ENCODE measurements at regions not wholly inside any gene's neighbourhood (a gene's known extent, or its start where the extent isn't known, plus 50 kb on each side); places are given as distances from the start of the nearest gene placed in this dataset.

DNA sequence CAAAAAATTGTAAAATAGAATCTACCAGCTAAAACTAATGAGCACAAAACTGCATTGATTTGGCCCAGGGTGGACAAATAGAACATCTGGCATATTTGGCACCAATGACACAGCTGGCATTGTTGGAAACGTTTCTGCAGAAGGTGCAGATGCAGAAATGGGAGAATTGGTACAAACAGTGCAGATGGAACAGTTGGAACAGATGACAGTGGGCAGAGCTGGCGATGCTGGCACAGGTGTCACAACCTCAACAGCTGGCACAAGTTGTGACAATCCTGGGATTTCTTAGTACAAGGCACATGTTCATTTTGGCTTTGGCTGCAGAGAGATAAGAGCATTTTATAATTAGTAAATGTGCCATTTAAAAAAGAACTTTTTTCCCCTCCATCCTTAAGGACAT lies 91.1 kb upstream of the ZBTB18 start:
- Histone ChIP-seq H2BK5ac (ENCODE audit: low read depth, low read length, poor library complexity, severe bottlenecking) (no peak overlapping the region), H3K4me1 (ENCODE audit: control insufficient read depth, insufficient read depth, low read length) (0 out of 2 replicates have a peak, but pooled peaks cover 2% of the 10 kb centered on the region), H3K4me2 (ENCODE audit: low read depth, low read length) (no peak overlapping the region), H3K36me3 (ENCODE audit: control insufficient read depth, insufficient read depth, low read length) (no peaks in the 10 kb centered on the region), H4K20me1 (ENCODE audit: insufficient read depth, low read length) (no peaks in the 10 kb centered on the region), H2BK20ac (ENCODE audit: low read depth, low read length) (no peak overlapping the region), H2AK5ac (ENCODE audit: low read depth, low read length) (no peak overlapping the region), H2BK15ac (ENCODE audit: low read depth, low read length) (no peak overlapping the region), H4K91ac (ENCODE audit: insufficient read depth, low read depth, low read length) (no peak overlapping the region), H3K9me3 (ENCODE audit: control insufficient read depth, insufficient read depth, low read length) (no peaks in the 10 kb centered on the region), H3K4me3 (ENCODE audit: insufficient read depth, low read depth, low read length) (no peak overlapping the region), H3K4ac (ENCODE audit: low read depth, low read length) (no peak overlapping the region), H3K9me1 (ENCODE audit: insufficient read depth, low read length) (no peaks in the 10 kb centered on the region), H4K8ac (ENCODE audit: low read depth in 2 of 2, low read length in 2 of 2) (no peak overlapping the region), H4K5ac (ENCODE audit: low read depth, low read length) (no peak overlapping the region), H2AK9ac (replicated peaks; ENCODE audit: low read depth, low read length, poor library complexity) (no peak overlapping the region), H3K14ac (replicated peaks; ENCODE audit: low read depth, low read length) (no peak overlapping the region), H3K56ac (ENCODE audit: extremely low read depth, insufficient read depth, low read length) (no peak overlapping the region), H3K18ac (ENCODE audit: low read depth, low read length) (no peak overlapping the region), H3K27ac (ENCODE audit: insufficient read depth, low read length) (no peak overlapping the region), H3K27me3 (ENCODE audit: control insufficient read depth, insufficient read depth, low read length) (peaks cover 3% of the 10 kb centered on the region; the same call in 1 of the 2 replicates), H2AFZ (replicated peaks; ENCODE audit: low read length, poor library complexity) (no peak overlapping the region), H3K9ac (ENCODE audit: low read depth, low read length) (no peak overlapping the region), H3K79me1 (ENCODE audit: low read depth in 1 of 2, low read length in 2 of 2) (no peaks in the 10 kb centered on the region), H3K23ac (ENCODE audit: low read depth, low read length) (no peak overlapping the region), H2BK120ac (ENCODE audit: low read depth, low read length) (no peak overlapping the region)
- WGBS, 2 experiments (ENCODE audit: extremely low coverage in 2 of 2, insufficient read length in 1 of 2): 40% methylated on average over 2 of the region's 2 CpGs; no CpG with 5 or more reads in 1 of the 2 experiments
- BruUV-seq (replicated peaks): no TSS peak
- ChIA-PET POLR2A (ENCODE audit: unreplicated experiment) (no interaction called here), CTCF (no interaction called here)
- intact Hi-C loops (cut with micrococcal nuclease) (no loop called here), dilution Hi-C loops (cut with HindIII; ENCODE audit: low sequenced_read_pairs, unreplicated experiment) (no loop called here), in situ Hi-C loops (cut with MboI; ENCODE audit: low sequenced_read_pairs) (no loop called here)
- no peak for TF ChIP-seq RAD21 (IDR thresholded peaks at IDR 0.05; ENCODE audit: low read length)
- TF ChIP-seq MAFK (IDR thresholded peaks at IDR 0.05; ENCODE audit: low read depth, low read length): no peak
- no peak for TF ChIP-seq CTCF (conservative IDR thresholded peaks at IDR 0.05; ENCODE audit: low read depth, low read length)
- no peak for TF ChIP-seq RCOR1 (IDR thresholded peaks at IDR 0.05; ENCODE audit: insufficient replicate concordance, low read length)
- no peak for TF ChIP-seq NFE2L2 (IDR thresholded peaks at IDR 0.05; ENCODE audit: low read depth, low read length)
- DNase-seq (no peak), ATAC-seq (ENCODE audit: low read depth) (no peak)
